ENCODE measurements at regions not wholly inside any gene's neighbourhood (a gene's known extent, or its start where the extent isn't known, plus 50 kb on each side); places are given as distances from the start of the nearest gene placed in this dataset.
"Not testable (repeated sequence)": the region's sequence is repeated elsewhere in the genome, so short reads cannot be mapped to it uniquely, and the experiment has no call there.

DNA sequence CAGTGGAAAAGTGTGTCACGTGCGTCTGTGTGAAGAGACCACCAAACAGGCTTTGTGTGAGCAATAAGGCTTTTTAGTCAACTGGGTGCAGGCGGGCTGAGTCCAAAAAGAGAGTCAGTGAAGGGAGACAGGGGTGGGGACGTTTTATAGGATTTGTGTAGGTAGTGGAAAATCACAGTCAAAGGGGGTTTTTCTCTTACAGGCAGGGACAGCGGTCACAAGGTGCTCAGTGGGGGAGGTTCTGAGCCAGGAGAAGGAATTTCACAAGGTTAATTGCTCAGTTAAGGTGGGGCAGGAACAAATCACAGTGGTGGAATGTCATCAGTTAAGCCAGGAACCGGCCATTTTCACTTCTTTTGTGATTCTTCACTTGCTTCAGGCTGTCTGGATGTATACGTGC lies 141.1 kb upstream of the KCNK1 start:
- TF ChIP-seq ZC3H11A (IDR thresholded peaks at IDR 0.05; ENCODE audit: low read depth, low read length); RBM39 (optimal IDR thresholded peaks at IDR 0.05; ENCODE audit: low read depth, low read length); EP300 (IDR thresholded peaks at IDR 0.05; ENCODE audit: low read length); FUS (optimal IDR thresholded peaks at IDR 0.05; ENCODE audit: low read depth, low read length); ZNF507 (tag; conservative IDR thresholded peaks at IDR 0.05); SIRT6 (IDR thresholded peaks at IDR 0.05; ENCODE audit: low read depth, low read length): not testable (repeated sequence)
